H1 (cell line): ENCODE measurements at regions not wholly inside any gene's neighbourhood (a gene's known extent, or its start where the extent isn't known, plus 50 kb on each side); places are given as distances from the start of the nearest gene placed in this dataset.

Experiments
- RFX5 ChIP-seq: IDR thresholded peaks from 2 replicates; pipeline ENCODE4 v1.6.1; 2011; ENCODE audit warnings: low read depth, low read length, improper control_type of control experiment, borderline replicate concordance
- SIRT6 ChIP-seq: IDR thresholded peaks from one replicate; pipeline ENCODE4 v1.7.1; 2012; ENCODE audit warnings: low read length, inconsistent platforms
- TAF7 ChIP-seq: optimal IDR thresholded peaks from 2 replicates; pipeline ENCODE3; 2011; ENCODE audit warnings: low read depth, mild to moderate bottlenecking, inconsistent platforms, low read length, moderate library complexity, borderline replicate concordance

DNA sequence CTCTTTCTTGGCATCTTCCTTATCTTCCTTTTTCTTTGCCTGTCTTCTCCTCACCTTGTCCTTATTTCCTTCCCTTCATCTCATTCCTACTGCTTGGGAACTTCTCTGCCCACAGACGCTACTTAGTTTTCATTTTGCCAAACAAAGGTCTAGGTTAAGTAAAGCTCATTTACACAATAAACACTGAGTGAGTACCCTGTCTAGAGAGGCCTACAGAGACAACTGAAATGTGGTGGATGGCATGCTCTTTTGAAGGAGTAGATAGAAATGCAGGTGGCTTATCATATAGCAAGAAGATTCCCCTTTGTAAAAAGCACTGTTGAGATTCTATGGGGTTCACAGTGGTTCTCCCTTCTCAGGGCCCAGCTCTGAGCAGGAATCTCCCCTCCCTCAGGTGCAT lies 319.0 kb downstream of the CNTN3 start (continued):
- TF ChIP-seq SIRT6 (no peak), RFX5 (no peak), TAF7 (no peak)
- TF ChIP-seq, all 59 proteins: peak for 0
